ENCODE measurements at regions not wholly inside any gene's neighbourhood (a gene's known extent, or its start where the extent isn't known, plus 50 kb on each side); places are given as distances from the start of the nearest gene placed in this dataset.

GRCh38 chr1:62962014-62962812 lies 178.3 kb downstream of the ATG4C start:
- Mint-ChIP-seq H3K27ac (no peak overlapping the region), H3K9me3 (no peaks in the 10 kb centered on the region), H3K27me3 (peaks cover 20% of the 10 kb centered on the region), H3K36me3 (no peaks in the 10 kb centered on the region), H3K4me1 (no peaks in the 10 kb centered on the region), H3K4me3 (no peak overlapping the region)
- DNase-seq, result no peak

GRCh38 chr1:62962901-62963776 lies 179.2 kb downstream of the ATG4C start:
- peak; percentile 4 for DNase-seq

GRCh38 chr1:62964141-62964540 lies 180.2 kb downstream of the ATG4C start:
- H3K4me1 Mint-ChIP-seq, result no peaks in the 10 kb centered on the region
- no peak for DNase-seq
- H3K36me3 Mint-ChIP-seq, result no peaks in the 10 kb centered on the region
- H3K27ac Mint-ChIP-seq, result no peak overlapping the region
- H3K27me3 Mint-ChIP-seq, result peaks cover 10% of the 10 kb centered on the region
- H3K9me3 Mint-ChIP-seq, result no peaks in the 10 kb centered on the region
- H3K4me3 Mint-ChIP-seq, result no peak overlapping the region

More at GRCh38 chr1:62962901-62963776, 179.2 kb downstream of the ATG4C start:
- Mint-ChIP-seq H3K9me3 (no peaks in the 10 kb centered on the region), H3K27ac (no peak overlapping the region), H3K36me3 (no peaks in the 10 kb centered on the region), H3K4me3 (no peak overlapping the region), H3K27me3 (peaks cover 19% of the 10 kb centered on the region), H3K4me1 (no peaks in the 10 kb centered on the region)

GRCh38 chr1:62967031-62967430 lies 183.1 kb downstream of the ATG4C start:
- Mint-ChIP-seq H3K4me3 (no peak overlapping the region), H3K4me1 (no peaks in the 10 kb centered on the region), H3K27me3 (peaks cover 5% of the 10 kb centered on the region), H3K36me3 (no peaks in the 10 kb centered on the region), H3K27ac (no peak overlapping the region), H3K9me3 (no peaks in the 10 kb centered on the region)
- DNase-seq, result no peak

GRCh38 chr1:62977366-62977765 lies 193.4 kb downstream of the ATG4C start:
- Mint-ChIP-seq H3K9me3 (no peaks in the 10 kb centered on the region), H3K4me1 (no peaks in the 10 kb centered on the region), H3K36me3 (no peaks in the 10 kb centered on the region), H3K27me3 (no peaks in the 10 kb centered on the region), H3K4me3 (no peak overlapping the region), H3K27ac (no peak overlapping the region)
- DNase-seq, result no peak

GRCh38 chr1:62978741-62979140 lies 194.8 kb downstream of the ATG4C start:
- H3K4me3 Mint-ChIP-seq, result no peak overlapping the region
- H3K27ac Mint-ChIP-seq, result no peak overlapping the region
- no peaks in the 10 kb centered on the region for H3K4me1 Mint-ChIP-seq
- H3K27me3 Mint-ChIP-seq, result no peaks in the 10 kb centered on the region
- DNase-seq, result no peak
- no peaks in the 10 kb centered on the region for H3K9me3 Mint-ChIP-seq
- H3K36me3 Mint-ChIP-seq, result no peaks in the 10 kb centered on the region

- no peak overlapping the region for H3K4me3 Mint-ChIP-seq
- DNase-seq, result no peak
- H3K9me3 Mint-ChIP-seq, result no peaks in the 10 kb centered on the region
- H3K36me3 Mint-ChIP-seq, result no peaks in the 10 kb centered on the region
- H3K27ac Mint-ChIP-seq, result no peak overlapping the region
- no peaks in the 10 kb centered on the region for H3K4me1 Mint-ChIP-seq
- H3K27me3 Mint-ChIP-seq, result no peaks in the 10 kb centered on the region
These were observed 197.5 kb downstream of the ATG4C start for GRCh38 chr1:62981434-62981833.

GRCh38 chr1:62988867-62989266 lies 204.9 kb downstream of the ATG4C start:
- Mint-ChIP-seq H3K27me3 (peaks cover 26% of the 10 kb centered on the region), H3K9me3 (peaks cover 2% of the 10 kb centered on the region), H3K4me1 (no peaks in the 10 kb centered on the region), H3K27ac (no peak overlapping the region), H3K4me3 (no peak overlapping the region), H3K36me3 (no peaks in the 10 kb centered on the region)
- DNase-seq, result no peak

GRCh38 chr1:62989497-62989896 lies 205.6 kb downstream of the ATG4C start:
- peaks cover 26% of the 10 kb centered on the region for H3K27me3 Mint-ChIP-seq
- H3K4me3 Mint-ChIP-seq, result no peak overlapping the region
- H3K27ac Mint-ChIP-seq, result no peak overlapping the region
- no peaks in the 10 kb centered on the region for H3K4me1 Mint-ChIP-seq
- peaks cover 2% of the 10 kb centered on the region for H3K9me3 Mint-ChIP-seq
- DNase-seq, result no peak
- no peaks in the 10 kb centered on the region for H3K36me3 Mint-ChIP-seq

- Mint-ChIP-seq H3K36me3 (no peaks in the 10 kb centered on the region), H3K4me3 (no peak overlapping the region), H3K9me3 (peaks cover 2% of the 10 kb centered on the region), H3K4me1 (no peaks in the 10 kb centered on the region), H3K27ac (no peak overlapping the region), H3K27me3 (peaks cover 30% of the 10 kb centered on the region)
- no peak for DNase-seq
These were observed 207.2 kb downstream of the ATG4C start for GRCh38 chr1:62991152-62991551.

GRCh38 chr1:62993844-62994243 lies 209.9 kb downstream of the ATG4C start:
- Mint-ChIP-seq H3K36me3 (no peaks in the 10 kb centered on the region), H3K27me3 (peaks cover 30% of the 10 kb centered on the region), H3K4me1 (no peaks in the 10 kb centered on the region), H3K4me3 (no peak overlapping the region), H3K27ac (no peak overlapping the region), H3K9me3 (no peaks in the 10 kb centered on the region)
- no peak for DNase-seq

GRCh38 chr1:62995173-62995572 lies 211.2 kb downstream of the ATG4C start:
- no peak for DNase-seq
- Mint-ChIP-seq H3K36me3 (no peaks in the 10 kb centered on the region), H3K27ac (no peak overlapping the region), H3K4me1 (no peaks in the 10 kb centered on the region), H3K4me3 (no peak overlapping the region), H3K9me3 (no peaks in the 10 kb centered on the region), H3K27me3 (peaks cover 28% of the 10 kb centered on the region)

GRCh38 chr1:62997884-62998283 lies 214.0 kb downstream of the ATG4C start:
- H3K4me3 Mint-ChIP-seq, result no peak overlapping the region
- H3K4me1 Mint-ChIP-seq, result no peaks in the 10 kb centered on the region
- DNase-seq, result no peak
- H3K27me3 Mint-ChIP-seq, result peaks cover 39% of the 10 kb centered on the region
- H3K36me3 Mint-ChIP-seq, result no peaks in the 10 kb centered on the region
- no peaks in the 10 kb centered on the region for H3K9me3 Mint-ChIP-seq
- H3K27ac Mint-ChIP-seq, result no peak overlapping the region

- H3K36me3 Mint-ChIP-seq, result no peaks in the 10 kb centered on the region
These were observed 215.1 kb downstream of the ATG4C start for GRCh38 chr1:62998845-62999649.

GRCh38 chr1:63000508-63000907 lies 216.6 kb downstream of the ATG4C start:
- Mint-ChIP-seq H3K4me1 (no peaks in the 10 kb centered on the region), H3K27ac (no peak overlapping the region), H3K27me3 (peaks cover 27% of the 10 kb centered on the region), H3K9me3 (no peaks in the 10 kb centered on the region), H3K36me3 (no peaks in the 10 kb centered on the region), H3K4me3 (no peak overlapping the region)
- no peak for DNase-seq

More at GRCh38 chr1:62998845-62999649, 215.1 kb downstream of the ATG4C start:
- Mint-ChIP-seq H3K4me3 (no peak overlapping the region), H3K27ac (no peak overlapping the region), H3K4me1 (no peaks in the 10 kb centered on the region), H3K27me3 (peaks cover 31% of the 10 kb centered on the region), H3K9me3 (no peaks in the 10 kb centered on the region)
- DNase-seq, result no peak

Data from activated naive CD8-positive, alpha-beta T cell treated with anti-CD3 and anti-CD28 coated beads for 36 hours (primary cell).